Caco-2 (cell line): ENCODE measurements at regions not wholly inside any gene's neighbourhood (a gene's known extent, or its start where the extent isn't known, plus 50 kb on each side); places are given as distances from the start of the nearest gene placed in this dataset.

Source experiments
- BruUV-seq: library from RNA; stranded (reverse); fragments of 400-500 nt; replicated peaks from 2 replicates; lab custom pipeline; 2021; lab: Mats Ljungman, UMichigan
- CTCF ChIA-PET: fragments of 300-600 bp; sonication (Branson Sonifier 250); formaldehyde crosslinking; loops from one replicate; lab custom pipeline; 2022; ENCODE audit warnings: antibody characterized with exemption; lab: Charles Lee
- POLR2A ChIA-PET: fragments of 300-600 bp; sonication (Branson Sonifier 250); formaldehyde crosslinking; loops from one replicate; lab custom pipeline; 2022; ENCODE audit warnings: antibody characterized with exemption; lab: Charles Lee
- DNase-seq, 2 experiments: peaks; one replicate each; pipeline versions ENCODE4 v3.0.0 to v3.0.0-alpha.2; 2020 to 2022
- H3K27me3 ChIP-seq: replicated peaks from 2 replicates; pipeline ENCODE4 v1.6.0; 2011; ENCODE audit warnings: low read length; ENCODE audit not compliant: control insufficient read depth, insufficient read depth
- H3K36me3 ChIP-seq: 2 replicates; pipeline ENCODE4 v1.5.1; 2011; ENCODE audit warnings: low read length; ENCODE audit not compliant: control insufficient read depth, insufficient read depth
- H3K4me1 ChIP-seq: fragments of 250-450 bp; sonication (Bioruptor Pico); 2 replicates; pipeline ENCODE4 v1.5.1; 2020; ENCODE audit warnings: mild to moderate bottlenecking
- H3K4me3 ChIP-seq: 2 replicates; pipeline ENCODE4 v1.5.1; 2011; ENCODE audit warnings: low read depth, mild to moderate bottlenecking, control low read depth, low read length
- H3K9me3 ChIP-seq: fragments of 250-450 bp; sonication (Bioruptor Pico); 2 replicates; pipeline ENCODE4 v1.5.1; 2020; ENCODE audit warnings: mild to moderate bottlenecking, moderate library complexity
- H3K27ac Mint-ChIP-seq: one replicate; pipeline ENCODE4 v1.8.0; 2022; ENCODE audit warnings: mixed read lengths; ENCODE audit not compliant: unreplicated experiment
- H3K27me3 Mint-ChIP-seq: one replicate; pipeline ENCODE4 v1.8.0; 2022; ENCODE audit warnings: mixed read lengths; ENCODE audit not compliant: insufficient read depth, unreplicated experiment
- H3K36me3 Mint-ChIP-seq: one replicate; pipeline ENCODE4 v1.8.0; 2022; ENCODE audit warnings: mild to moderate bottlenecking, mixed read lengths; ENCODE audit not compliant: insufficient read depth, unreplicated experiment
- H3K4me1 Mint-ChIP-seq: one replicate; pipeline ENCODE4 v1.8.0; 2022; ENCODE audit warnings: low read depth, mixed read lengths; ENCODE audit not compliant: unreplicated experiment
- H3K4me3 Mint-ChIP-seq: one replicate; pipeline ENCODE4 v1.8.0; 2022; ENCODE audit warnings: mild to moderate bottlenecking, moderate library complexity, mixed read lengths; ENCODE audit not compliant: unreplicated experiment
- H3K9me3 Mint-ChIP-seq: one replicate; pipeline ENCODE4 v1.8.0; 2022; ENCODE audit warnings: mixed read lengths; ENCODE audit not compliant: unreplicated experiment
- CTCF ChIP-seq, 2 experiments: fragments of 200-600 bp in 1 of 2; IDR thresholded peaks; 1 replicate in 1 of 2; 2 replicates in 1 of 2; pipeline versions ENCODE4 v1.5.1 to v1.8.0; 2011 to 2022; ENCODE audit warnings: antibody characterized with exemption in 1 of 2, control low read depth in 1 of 2, inconsistent platforms in 1 of 2, low read depth in 1 of 2, low read length in 1 of 2, mild to moderate bottlenecking in 1 of 2, moderate library complexity in 1 of 2; ENCODE audit not compliant: insufficient read depth in 1 of 2, severe bottlenecking in 1 of 2, unreplicated experiment in 1 of 2
- intact Hi-C: fragments of 100-400 bp; cut with micrococcal nuclease; formaldehyde crosslinking; loops from one replicate; pipeline ENCODE4 v1.10.0; 2022; ENCODE audit not compliant: unreplicated experiment

- Histone ChIP-seq H3K4me1 (no peaks in the 10 kb centered on the region), H3K36me3 (no peaks in the 10 kb centered on the region), H3K27me3 (no peaks in the 10 kb centered on the region), H3K9me3 (no peaks in the 10 kb centered on the region), H3K4me3 (no peak overlapping the region)
- Mint-ChIP-seq H3K36me3 (no peaks in the 10 kb centered on the region), H3K4me3 (no peak overlapping the region), H3K4me1 (no peaks in the 10 kb centered on the region), H3K9me3 (no peaks in the 10 kb centered on the region), H3K27me3 (no peaks in the 10 kb centered on the region), H3K27ac (no peak overlapping the region)
- TF ChIP-seq CTCF (IDR thresholded peaks at IDR 0.05; ENCODE audit: insufficient read depth in 1 of 2, low read depth in 1 of 2, low read length in 1 of 2, severe bottlenecking in 1 of 2, unreplicated experiment in 1 of 2): no peak
- ChIA-PET POLR2A (no interaction called here), CTCF (no interaction called here)
- DNase-seq: no peak
- intact Hi-C loops: no loop called here
- BruUV-seq: no TSS peak
Observed at GRCh38 chr3:174376346-174376745, 482.8 kb upstream of the NAALADL2 start.

GRCh38 chr3:174377096-174377495, 482.0 kb upstream of the NAALADL2 start:
- ChIA-PET CTCF (no interaction called here), POLR2A (no interaction called here)
- H3K36me3 ChIP-seq: no peaks in the 10 kb centered on the region
- H3K27me3 ChIP-seq: no peaks in the 10 kb centered on the region
- Mint-ChIP-seq H3K27ac (no peak overlapping the region), H3K9me3 (no peaks in the 10 kb centered on the region), H3K4me1 (no peaks in the 10 kb centered on the region), H3K36me3 (no peaks in the 10 kb centered on the region), H3K4me3 (no peak overlapping the region), H3K27me3 (no peaks in the 10 kb centered on the region)
- intact Hi-C loops: no loop called here
- no peak for DNase-seq
- no TSS peak for BruUV-seq
- no peak overlapping the region for H3K4me3 ChIP-seq
- no peak for TF ChIP-seq CTCF (IDR thresholded peaks at IDR 0.05; ENCODE audit: insufficient read depth in 1 of 2, low read depth in 1 of 2, low read length in 1 of 2, severe bottlenecking in 1 of 2, unreplicated experiment in 1 of 2)
- no peaks in the 10 kb centered on the region for H3K9me3 ChIP-seq
- no peaks in the 10 kb centered on the region for H3K4me1 ChIP-seq

GRCh38 chr3:174377684-174378083, 481.4 kb upstream of the NAALADL2 start:
- no peak for TF ChIP-seq CTCF (IDR thresholded peaks at IDR 0.05; ENCODE audit: insufficient read depth in 1 of 2, low read depth in 1 of 2, low read length in 1 of 2, severe bottlenecking in 1 of 2, unreplicated experiment in 1 of 2)
- POLR2A ChIA-PET: no interaction called here
- no peak overlapping the region for H3K4me3 ChIP-seq

More at GRCh38 chr3:174377684-174378083, 481.4 kb upstream of the NAALADL2 start:
- no peaks in the 10 kb centered on the region for H3K36me3 ChIP-seq
- no peak overlapping the region for H3K4me3 Mint-ChIP-seq
- CTCF ChIA-PET: no interaction called here
- no peaks in the 10 kb centered on the region for H3K27me3 ChIP-seq
- no peaks in the 10 kb centered on the region for H3K27me3 Mint-ChIP-seq
- intact Hi-C loops: no loop called here
- no TSS peak for BruUV-seq
- H3K36me3 Mint-ChIP-seq: no peaks in the 10 kb centered on the region
- H3K27ac Mint-ChIP-seq: no peak overlapping the region
- H3K9me3 ChIP-seq: no peaks in the 10 kb centered on the region
- no peaks in the 10 kb centered on the region for H3K4me1 Mint-ChIP-seq
- no peaks in the 10 kb centered on the region for H3K4me1 ChIP-seq
- DNase-seq: no peak
- no peaks in the 10 kb centered on the region for H3K9me3 Mint-ChIP-seq
